ENCODE measurements at regions not wholly inside any gene's neighbourhood (a gene's known extent, or its start where the extent isn't known, plus 50 kb on each side); places are given as distances from the start of the nearest gene placed in this dataset.

- no peak for ATAC-seq
These were observed 65.5 kb upstream of the ST8SIA2 start for GRCh38 chr15:92328207-92328606.

GRCh38 chr15:92332125-92332899 is 61.4 kb upstream of the ST8SIA2 start:
- ATAC-seq, result no peak
- TF ChIP-seq ARNTL (CRISPR knock-in tag; IDR thresholded peaks at IDR 0.05; ENCODE audit: borderline replicate concordance, low read depth), result no peak
- no peak for TF ChIP-seq CSDC2 (CRISPR knock-in tag; IDR thresholded peaks at IDR 0.05)
- no peak for TF ChIP-seq POU6F1 (CRISPR knock-in tag; IDR thresholded peaks at IDR 0.05; ENCODE audit: borderline replicate concordance, low read depth)
- TF ChIP-seq CREB5 (CRISPR knock-in tag; IDR thresholded peaks at IDR 0.05; ENCODE audit: low read depth), result no peak
- no peak for TF ChIP-seq ISL1 (CRISPR knock-in tag; IDR thresholded peaks at IDR 0.05)
- no peak for TF ChIP-seq PATZ1 (CRISPR knock-in tag; IDR thresholded peaks at IDR 0.05; ENCODE audit: borderline replicate concordance)
- no peak for TF ChIP-seq RARB (CRISPR knock-in tag; IDR thresholded peaks at IDR 0.05)
- no peak for TF ChIP-seq PPARA (CRISPR knock-in tag; IDR thresholded peaks at IDR 0.05; ENCODE audit: borderline replicate concordance)
- TF ChIP-seq ZC3H10 (CRISPR knock-in tag; IDR thresholded peaks at IDR 0.05), result no peak
- no peak for TF ChIP-seq ZNF565 (CRISPR knock-in tag; conservative IDR thresholded peaks at IDR 0.05; ENCODE audit: low read depth)

More at GRCh38 chr15:92328207-92328606, 65.5 kb upstream of the ST8SIA2 start:
- TF ChIP-seq TOX (CRISPR knock-in tag; IDR thresholded peaks at IDR 0.05; ENCODE audit: borderline replicate concordance) (no peak), ZNF565 (CRISPR knock-in tag; conservative IDR thresholded peaks at IDR 0.05; ENCODE audit: low read depth) (no peak), CSDC2 (CRISPR knock-in tag; IDR thresholded peaks at IDR 0.05) (no peak), RARB (CRISPR knock-in tag; IDR thresholded peaks at IDR 0.05) (no peak), TCF4 (CRISPR knock-in tag; IDR thresholded peaks at IDR 0.05; ENCODE audit: borderline replicate concordance) (no peak), ZFP30 (CRISPR knock-in tag; IDR thresholded peaks at IDR 0.05) (no peak), ESRRG (CRISPR knock-in tag; IDR thresholded peaks at IDR 0.05) (no peak), SNAI2 (CRISPR knock-in tag; IDR thresholded peaks at IDR 0.05) (no peak), PPARA (CRISPR knock-in tag; IDR thresholded peaks at IDR 0.05; ENCODE audit: borderline replicate concordance) (no peak), ZC3H10 (CRISPR knock-in tag; IDR thresholded peaks at IDR 0.05) (no peak), POU6F1 (CRISPR knock-in tag; IDR thresholded peaks at IDR 0.05; ENCODE audit: borderline replicate concordance, low read depth) (no peak), OSR1 (CRISPR knock-in tag; IDR thresholded peaks at IDR 0.05) (no peak), ZNF70 (CRISPR knock-in tag; IDR thresholded peaks at IDR 0.05) (no peak), CREB5 (CRISPR knock-in tag; IDR thresholded peaks at IDR 0.05; ENCODE audit: low read depth) (no peak), PATZ1 (CRISPR knock-in tag; IDR thresholded peaks at IDR 0.05; ENCODE audit: borderline replicate concordance) (no peak), TSHZ2 (CRISPR knock-in tag; IDR thresholded peaks at IDR 0.05) (no peak)
